ENCODE measurements at regions not wholly inside any gene's neighbourhood (a gene's known extent, or its start where the extent isn't known, plus 50 kb on each side); places are given as distances from the start of the nearest gene placed in this dataset.

GRCh38 chr11:15370495-15371147 lies 255.9 kb downstream of the INSC start:
- Histone ChIP-seq H3K36me3 (replicated peaks; ENCODE audit: low read depth, low read length) (no peaks in the 10 kb centered on the region), H3K4me3 (ENCODE audit: low read length) (no peak overlapping the region), H2AFZ (ENCODE audit: low read depth, low read length) (no peak overlapping the region), H3K27me3 (ENCODE audit: low read depth, low read length) (peaks cover 10% of the 10 kb centered on the region; the same call in 1 of the 2 replicates), H3K9ac (ENCODE audit: low read length) (no peak overlapping the region), H3K79me2 (ENCODE audit: low read length) (no peaks in the 10 kb centered on the region), H3K4me2 (ENCODE audit: low read length) (no peak overlapping the region), H4K20me1 (ENCODE audit: insufficient read depth, low read length) (no peaks in the 10 kb centered on the region), H3K9me3 (ENCODE audit: insufficient read depth, low read length) (no peaks in the 10 kb centered on the region), H3K4me1 (ENCODE audit: low read length) (no peaks in the 10 kb centered on the region), H3K27ac (ENCODE audit: low read length) (no peak overlapping the region)
- no peak for TF ChIP-seq EZH2phosphoT487 (IDR thresholded peaks at IDR 0.05; ENCODE audit: low read depth)
- TF ChIP-seq CTCF (IDR thresholded peaks at IDR 0.05; ENCODE audit: low read depth, low read length) = no peak

GRCh38 chr11:15371533-15371932 lies 256.8 kb downstream of the INSC start:
- Histone ChIP-seq H3K4me1 (ENCODE audit: low read length) (no peaks in the 10 kb centered on the region), H2AFZ (ENCODE audit: low read depth, low read length) (no peak overlapping the region), H3K79me2 (ENCODE audit: low read length) (no peaks in the 10 kb centered on the region), H3K36me3 (replicated peaks; ENCODE audit: low read depth, low read length) (no peaks in the 10 kb centered on the region), H3K9ac (ENCODE audit: low read length) (no peak overlapping the region), H3K4me2 (ENCODE audit: low read length) (no peak overlapping the region), H3K27ac (ENCODE audit: low read length) (no peak overlapping the region), H3K4me3 (ENCODE audit: low read length) (no peak overlapping the region), H3K27me3 (ENCODE audit: low read depth, low read length) (peaks cover 10% of the 10 kb centered on the region; the same call in 1 of the 2 replicates), H4K20me1 (ENCODE audit: insufficient read depth, low read length) (no peaks in the 10 kb centered on the region), H3K9me3 (ENCODE audit: insufficient read depth, low read length) (no peaks in the 10 kb centered on the region)
- no peak for TF ChIP-seq EZH2phosphoT487 (IDR thresholded peaks at IDR 0.05; ENCODE audit: low read depth)
- no peak for TF ChIP-seq CTCF (IDR thresholded peaks at IDR 0.05; ENCODE audit: low read depth, low read length)

GRCh38 chr11:15374418-15374817 lies 259.7 kb downstream of the INSC start:
- H3K36me3 ChIP-seq (replicated peaks; ENCODE audit: low read depth, low read length) = no peaks in the 10 kb centered on the region
- H3K9ac ChIP-seq (ENCODE audit: low read length) = no peak overlapping the region
- H3K79me2 ChIP-seq (ENCODE audit: low read length) = no peaks in the 10 kb centered on the region
- no peaks in the 10 kb centered on the region for H3K27me3 ChIP-seq (ENCODE audit: low read depth, low read length)
- no peaks in the 10 kb centered on the region for H3K9me3 ChIP-seq (ENCODE audit: insufficient read depth, low read length)
- H4K20me1 ChIP-seq (ENCODE audit: insufficient read depth, low read length) = no peaks in the 10 kb centered on the region
- no peaks in the 10 kb centered on the region for H3K4me1 ChIP-seq (ENCODE audit: low read length)
- no peak overlapping the region for H3K27ac ChIP-seq (ENCODE audit: low read length)
- TF ChIP-seq EZH2phosphoT487 (IDR thresholded peaks at IDR 0.05; ENCODE audit: low read depth) (no peak), CTCF (IDR thresholded peaks at IDR 0.05; ENCODE audit: low read depth, low read length) (no peak)
- no peak overlapping the region for H2AFZ ChIP-seq (ENCODE audit: low read depth, low read length)
- H3K4me3 ChIP-seq (ENCODE audit: low read length) = no peak overlapping the region
- no peak overlapping the region for H3K4me2 ChIP-seq (ENCODE audit: low read length)

- no peaks in the 10 kb centered on the region for H3K36me3 ChIP-seq (replicated peaks; ENCODE audit: low read depth, low read length)
- H3K9me3 ChIP-seq (ENCODE audit: insufficient read depth, low read length) = no peaks in the 10 kb centered on the region
- TF ChIP-seq CTCF (IDR thresholded peaks at IDR 0.05; ENCODE audit: low read depth, low read length) (no peak), EZH2phosphoT487 (IDR thresholded peaks at IDR 0.05; ENCODE audit: low read depth) (no peak)
- no peaks in the 10 kb centered on the region for H3K27me3 ChIP-seq (ENCODE audit: low read depth, low read length)
- H3K27ac ChIP-seq (ENCODE audit: low read length) = no peak overlapping the region
- no peak overlapping the region for H3K9ac ChIP-seq (ENCODE audit: low read length)
- no peak overlapping the region for H3K4me3 ChIP-seq (ENCODE audit: low read length)
- no peaks in the 10 kb centered on the region for H4K20me1 ChIP-seq (ENCODE audit: insufficient read depth, low read length)
- no peak overlapping the region for H2AFZ ChIP-seq (ENCODE audit: low read depth, low read length)
- H3K4me2 ChIP-seq (ENCODE audit: low read length) = no peak overlapping the region
- no peaks in the 10 kb centered on the region for H3K79me2 ChIP-seq (ENCODE audit: low read length)
- no peaks in the 10 kb centered on the region for H3K4me1 ChIP-seq (ENCODE audit: low read length)
Observed at GRCh38 chr11:15378941-15379340, 264.2 kb downstream of the INSC start.
